Mucosa of gallbladder (tissue), 1 donor: ENCODE measurements at regions not wholly inside any gene's neighbourhood (a gene's known extent, or its start where the extent isn't known, plus 50 kb on each side); places are given as distances from the start of the nearest gene placed in this dataset.
"Not testable (repeated sequence)": the region's sequence is repeated elsewhere in the genome, so short reads cannot be mapped to it uniquely, and the experiment has no call there.

Experiments used
- DNase-seq: peaks from one replicate; pipeline ENCODE4 v3.0.0-alpha.2; 2020; ENCODE audit warnings: low spot score
- donor health status: DM: no; HTN: no; CAD: no.

- no peak for DNase-seq
Measured at GRCh38 chr7:140283472-140283871, 106.7 kb upstream of the KDM7A start.

- no peak for DNase-seq
Measured at GRCh38 chr7:140281960-140282359, 105.2 kb upstream of the KDM7A start.

- no peak for DNase-seq
Measured at GRCh38 chr7:140281255-140281654, 104.5 kb upstream of the KDM7A start.

- no peak for DNase-seq
Measured at GRCh38 chr7:140276001-140276400, 99.2 kb upstream of the KDM7A start.

- no peak for DNase-seq
Measured at GRCh38 chr7:140275069-140275965, 98.5 kb upstream of the KDM7A start.

- DNase-seq: no peak
Measured at GRCh38 chr7:140273417-140273816, 96.6 kb upstream of the KDM7A start.

GRCh38 chr7:140271643-140271968, 94.8 kb upstream of the KDM7A start:
- DNase-seq: not testable (repeated sequence)

GRCh38 chr7:140269004-140269638, 92.3 kb upstream of the KDM7A start:
- DNase-seq: no peak

- no peak for DNase-seq
Measured at GRCh38 chr7:140267381-140268226, 90.8 kb upstream of the KDM7A start.

GRCh38 chr7:140263277-140263676, 86.5 kb upstream of the KDM7A start:
- DNase-seq: no peak

GRCh38 chr7:140262242-140262903, 85.6 kb upstream of the KDM7A start:
- DNase-seq: no peak

- no peak for DNase-seq
Measured at GRCh38 chr7:140261522-140261921, 84.7 kb upstream of the KDM7A start.

GRCh38 chr7:140261105-140261486, 84.3 kb upstream of the KDM7A start:
- no peak for DNase-seq

GRCh38 chr7:140260352-140261104, 83.7 kb upstream of the KDM7A start:
- DNase-seq: no peak

GRCh38 chr7:140257278-140257677, 80.5 kb upstream of the KDM7A start:
- not testable (repeated sequence) for DNase-seq

- DNase-seq: not testable (repeated sequence)
Measured at GRCh38 chr7:140254976-140255375, 78.2 kb upstream of the KDM7A start.

GRCh38 chr7:140249036-140249806, 72.4 kb upstream of the KDM7A start:
- no peak for DNase-seq

- DNase-seq: no peak
Measured at GRCh38 chr7:140247559-140247958, 70.8 kb upstream of the KDM7A start.

GRCh38 chr7:140245611-140246105, 68.9 kb upstream of the KDM7A start:
- DNase-seq: no peak
